HG02973 (cell line): ENCODE measurements at regions not wholly inside any gene's neighbourhood (a gene's known extent, or its start where the extent isn't known, plus 50 kb on each side); places are given as distances from the start of the nearest gene placed in this dataset.

Experiments used
- ATAC-seq: cut with Tn5 transposase; IDR thresholded peaks from one replicate; pipeline ENCODE4 v1.9.1; 2021; ENCODE audit warnings: moderate library complexity; ENCODE audit not compliant: unreplicated experiment

- no peak for ATAC-seq
These were observed 315.8 kb upstream of the PDE4D start for GRCh38 chr5:60209146-60209840.

GRCh38 chr5:60208716-60209115 lies 315.2 kb upstream of the PDE4D start:
- ATAC-seq: no peak

- ATAC-seq: peak; percentile 81
These were observed 313.5 kb upstream of the PDE4D start for GRCh38 chr5:60207040-60207439.

GRCh38 chr5:60206234-60206633 lies 312.7 kb upstream of the PDE4D start:
- ATAC-seq: no peak

- ATAC-seq: no peak
These were observed 311.5 kb upstream of the PDE4D start for GRCh38 chr5:60205071-60205470.

- ATAC-seq: no peak
These were observed 303.0 kb upstream of the PDE4D start for GRCh38 chr5:60196385-60197113.

- no peak for ATAC-seq
These were observed 302.0 kb upstream of the PDE4D start for GRCh38 chr5:60195551-60195950.

- no peak for ATAC-seq
These were observed 301.6 kb upstream of the PDE4D start for GRCh38 chr5:60195083-60195482.

- no peak for ATAC-seq
These were observed 291.9 kb upstream of the PDE4D start for GRCh38 chr5:60185231-60186099.

- ATAC-seq: no peak
These were observed 291.1 kb upstream of the PDE4D start for GRCh38 chr5:60184606-60185005.

GRCh38 chr5:60183881-60184280 lies 290.4 kb upstream of the PDE4D start:
- ATAC-seq: no peak

- ATAC-seq: no peak
These were observed 284.6 kb upstream of the PDE4D start for GRCh38 chr5:60178101-60178500.

GRCh38 chr5:60177596-60177995 lies 284.1 kb upstream of the PDE4D start:
- ATAC-seq: no peak

- ATAC-seq: no peak
These were observed 280.1 kb upstream of the PDE4D start for GRCh38 chr5:60173667-60174066.

GRCh38 chr5:60163762-60164161 lies 270.2 kb upstream of the PDE4D start:
- ATAC-seq: no peak

GRCh38 chr5:60162441-60162840 lies 268.9 kb upstream of the PDE4D start:
- ATAC-seq: no peak

- ATAC-seq: peak; percentile 72
These were observed 267.9 kb upstream of the PDE4D start for GRCh38 chr5:60161340-60161934.

- no peak for ATAC-seq
These were observed 255.6 kb upstream of the PDE4D start for GRCh38 chr5:60149081-60149480.

GRCh38 chr5:60148366-60148765 lies 254.8 kb upstream of the PDE4D start:
- ATAC-seq: no peak

- ATAC-seq: no peak
These were observed 254.3 kb upstream of the PDE4D start for GRCh38 chr5:60147791-60148190.

- ATAC-seq: no peak
These were observed 250.5 kb upstream of the PDE4D start for GRCh38 chr5:60143942-60144549.
